ENCODE measurements at regions not wholly inside any gene's neighbourhood (a gene's known extent, or its start where the extent isn't known, plus 50 kb on each side); places are given as distances from the start of the nearest gene placed in this dataset.

DNA sequence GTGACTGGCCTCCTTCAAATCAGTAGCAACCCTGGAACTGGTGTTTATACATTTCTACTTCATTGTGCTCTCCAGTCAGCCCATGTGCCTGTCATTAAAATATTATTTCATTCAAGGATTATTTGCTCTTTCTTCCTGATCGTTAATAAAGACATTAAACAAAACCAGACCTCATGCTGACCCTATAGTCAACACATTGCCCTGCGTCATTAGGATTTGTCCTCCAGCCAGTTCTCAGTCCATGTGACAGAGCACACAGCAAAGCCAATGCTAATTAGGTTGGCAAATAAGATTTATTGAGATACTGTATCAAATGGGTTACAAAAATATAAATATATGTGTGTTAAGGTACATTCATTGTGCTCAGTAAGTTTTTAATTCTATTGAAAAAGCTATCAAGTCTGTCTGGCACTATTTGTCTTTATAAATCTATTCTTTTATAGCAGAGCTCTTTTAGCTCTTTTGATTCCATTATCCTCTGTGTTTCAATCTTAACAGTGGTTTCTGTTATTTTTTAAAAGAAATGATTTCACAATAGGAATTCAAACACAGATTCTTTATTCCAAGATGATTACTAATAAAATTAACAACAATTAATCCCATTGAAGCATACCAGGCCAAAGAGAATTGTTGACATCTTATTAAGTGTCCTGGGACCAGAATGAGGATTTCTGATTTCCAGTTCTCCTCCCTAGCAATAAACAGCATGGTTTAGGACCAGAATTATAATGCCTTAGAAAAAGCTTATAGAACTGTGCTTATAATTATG is 209.4 kb upstream of the RGMB start:
- Histone ChIP-seq H3K27ac (ENCODE audit: insufficient read depth, low read length) (no peak overlapping the region), H4K20me1 (ENCODE audit: insufficient read depth, low read length) (no peaks in the 10 kb centered on the region), H3K36me3 (ENCODE audit: control insufficient read depth, insufficient read depth, low read length) (no peaks in the 10 kb centered on the region), H4K5ac (ENCODE audit: low read depth, low read length) (no peak overlapping the region), H3K4me2 (ENCODE audit: low read depth, low read length) (no peak overlapping the region), H4K8ac (ENCODE audit: low read depth in 2 of 2, low read length in 2 of 2) (no peak overlapping the region), H2BK20ac (ENCODE audit: low read depth, low read length) (no peak overlapping the region), H3K9me3 (ENCODE audit: control insufficient read depth, insufficient read depth, low read length) (no peaks in the 10 kb centered on the region), H3K4me3 (ENCODE audit: insufficient read depth, low read depth, low read length) (no peak overlapping the region), H3K27me3 (ENCODE audit: control insufficient read depth, insufficient read depth, low read length) (no peaks in the 10 kb centered on the region; the same call in 1 of the 2 replicates), H3K56ac (ENCODE audit: extremely low read depth, insufficient read depth, low read length) (no peak overlapping the region), H2BK5ac (ENCODE audit: low read depth, low read length, poor library complexity, severe bottlenecking) (no peak overlapping the region), H3K23ac (ENCODE audit: low read depth, low read length) (no peak overlapping the region), H4K91ac (ENCODE audit: insufficient read depth, low read depth, low read length) (no peak overlapping the region), H2AK9ac (replicated peaks; ENCODE audit: low read depth, low read length, poor library complexity) (no peak overlapping the region), H3K4ac (ENCODE audit: low read depth, low read length) (no peak overlapping the region), H3K18ac (ENCODE audit: low read depth, low read length) (no peak overlapping the region), H2AFZ (replicated peaks; ENCODE audit: low read length, poor library complexity) (no peak overlapping the region), H2AK5ac (ENCODE audit: low read depth, low read length) (no peak overlapping the region), H3K14ac (replicated peaks; ENCODE audit: low read depth, low read length) (no peak overlapping the region), H3K4me1 (ENCODE audit: control insufficient read depth, insufficient read depth, low read length) (no peaks in the 10 kb centered on the region), H3K79me1 (ENCODE audit: low read depth in 1 of 2, low read length in 2 of 2) (no peaks in the 10 kb centered on the region), H3K9me1 (ENCODE audit: insufficient read depth, low read length) (no peaks in the 10 kb centered on the region), H2BK15ac (ENCODE audit: low read depth, low read length) (no peak overlapping the region; the same call in 2 of the 3 replicates), H2BK120ac (ENCODE audit: low read depth, low read length) (no peak overlapping the region), H3K9ac (ENCODE audit: low read depth, low read length) (no peak overlapping the region)
- ChIA-PET CTCF (no interaction called here), POLR2A (ENCODE audit: unreplicated experiment) (no interaction called here)
- in situ Hi-C loops (cut with MboI; ENCODE audit: low sequenced_read_pairs) = no loop called here
- BruUV-seq (replicated peaks) = no TSS peak
- TF ChIP-seq FOS (IDR thresholded peaks at IDR 0.05; ENCODE audit: low read depth, low read length) (no peak), CEBPB (IDR thresholded peaks at IDR 0.05; ENCODE audit: low read depth, low read length) (no peak), RAD21 (IDR thresholded peaks at IDR 0.05; ENCODE audit: low read length) (no peak), RCOR1 (IDR thresholded peaks at IDR 0.05; ENCODE audit: insufficient replicate concordance, low read length) (no peak), NFE2L2 (IDR thresholded peaks at IDR 0.05; ENCODE audit: low read depth, low read length) (no peak), MAZ (IDR thresholded peaks at IDR 0.05; ENCODE audit: borderline replicate concordance, low read depth, low read length) (no peak), MAFK (IDR thresholded peaks at IDR 0.05; ENCODE audit: low read depth, low read length) (no peak), RFX5 (IDR thresholded peaks at IDR 0.05; ENCODE audit: low read depth, low read length) (no peak), POLR2A (IDR thresholded peaks at IDR 0.05; ENCODE audit: low read depth, low read length) (no peak), USF2 (IDR thresholded peaks at IDR 0.05; ENCODE audit: low read depth, low read length) (no peak), MXI1 (IDR thresholded peaks at IDR 0.05; ENCODE audit: borderline replicate concordance, low read depth, low read length) (no peak), SMC3 (IDR thresholded peaks at IDR 0.05; ENCODE audit: low read depth, low read length) (no peak)
- TF ChIP-seq, protein P1, sequence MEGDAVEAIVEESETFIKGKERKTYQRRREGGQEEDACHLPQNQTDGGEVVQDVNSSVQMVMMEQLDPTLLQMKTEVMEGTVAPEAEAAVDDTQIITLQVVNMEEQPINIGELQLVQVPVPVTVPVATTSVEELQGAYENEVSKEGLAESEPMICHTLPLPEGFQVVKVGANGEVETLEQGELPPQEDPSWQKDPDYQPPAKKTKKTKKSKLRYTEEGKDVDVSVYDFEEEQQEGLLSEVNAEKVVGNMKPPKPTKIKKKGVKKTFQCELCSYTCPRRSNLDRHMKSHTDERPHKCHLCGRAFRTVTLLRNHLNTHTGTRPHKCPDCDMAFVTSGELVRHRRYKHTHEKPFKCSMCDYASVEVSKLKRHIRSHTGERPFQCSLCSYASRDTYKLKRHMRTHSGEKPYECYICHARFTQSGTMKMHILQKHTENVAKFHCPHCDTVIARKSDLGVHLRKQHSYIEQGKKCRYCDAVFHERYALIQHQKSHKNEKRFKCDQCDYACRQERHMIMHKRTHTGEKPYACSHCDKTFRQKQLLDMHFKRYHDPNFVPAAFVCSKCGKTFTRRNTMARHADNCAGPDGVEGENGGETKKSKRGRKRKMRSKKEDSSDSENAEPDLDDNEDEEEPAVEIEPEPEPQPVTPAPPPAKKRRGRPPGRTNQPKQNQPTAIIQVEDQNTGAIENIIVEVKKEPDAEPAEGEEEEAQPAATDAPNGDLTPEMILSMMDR (conservative IDR thresholded peaks at IDR 0.05; ENCODE audit: low read depth, low read length) = no peak
- intact Hi-C loops (cut with micrococcal nuclease) = no loop called here
- WGBS, 2 experiments (ENCODE audit: extremely low coverage in 2 of 2, insufficient read length in 1 of 2) = no CpG with 5 or more reads among the region's 2 CpGs
- DNase-seq (no peak), ATAC-seq (ENCODE audit: low read depth) (no peak)
- dilution Hi-C loops (cut with HindIII; ENCODE audit: low sequenced_read_pairs, unreplicated experiment) = no loop called here
